ENCODE measurements at regions not wholly inside any gene's neighbourhood (a gene's known extent, or its start where the extent isn't known, plus 50 kb on each side); places are given as distances from the start of the nearest gene placed in this dataset.

DNA sequence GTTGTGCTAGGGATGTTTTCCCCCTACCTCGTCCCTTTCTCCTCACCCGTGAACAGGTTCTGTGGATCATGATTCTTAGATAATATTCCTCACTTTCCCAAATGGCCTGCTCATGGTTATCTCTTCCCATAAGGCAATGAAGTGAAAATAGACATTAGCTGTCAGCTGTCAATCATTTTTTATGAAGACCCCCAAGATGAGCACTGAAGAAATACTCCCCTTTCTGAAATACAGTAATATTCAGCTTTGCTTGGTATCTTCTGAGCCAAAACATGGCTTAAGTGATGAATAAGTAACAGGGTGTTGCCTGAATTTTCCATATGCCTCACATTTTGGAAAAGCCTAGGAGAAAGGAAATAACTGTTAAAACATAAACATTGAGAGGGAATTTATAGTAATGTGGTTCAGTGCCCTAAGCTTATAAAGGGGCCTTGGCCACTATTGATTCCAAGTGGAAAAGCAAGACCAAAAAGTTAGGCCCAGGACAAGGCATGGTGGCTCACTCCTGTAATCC, 70.7 kb upstream of the NAP1L1 start:
- Histone ChIP-seq H3K36me3 (ENCODE audit: control insufficient read depth, insufficient read depth, low read length) (no peaks in the 10 kb centered on the region), H3K27ac (ENCODE audit: low read length) (no peak overlapping the region), H3K4me3 (ENCODE audit: low read length) (no peak overlapping the region), H3K27me3 (ENCODE audit: control insufficient read depth, insufficient read depth, low read length) (no peaks in the 10 kb centered on the region), H3K9me3 (ENCODE audit: control insufficient read depth, insufficient read depth, low read length) (no peaks in the 10 kb centered on the region), H3K4me1 (ENCODE audit: control insufficient read depth, insufficient read depth, low read length) (peaks cover 5% of the 10 kb centered on the region)
- intact Hi-C loops (cut with micrococcal nuclease), result no loop called here
- no peaks in the 10 kb centered on the region for H3K27me3 Mint-ChIP-seq (ENCODE audit: low read depth in 2 of 2)
- TF ChIP-seq, protein P1, sequence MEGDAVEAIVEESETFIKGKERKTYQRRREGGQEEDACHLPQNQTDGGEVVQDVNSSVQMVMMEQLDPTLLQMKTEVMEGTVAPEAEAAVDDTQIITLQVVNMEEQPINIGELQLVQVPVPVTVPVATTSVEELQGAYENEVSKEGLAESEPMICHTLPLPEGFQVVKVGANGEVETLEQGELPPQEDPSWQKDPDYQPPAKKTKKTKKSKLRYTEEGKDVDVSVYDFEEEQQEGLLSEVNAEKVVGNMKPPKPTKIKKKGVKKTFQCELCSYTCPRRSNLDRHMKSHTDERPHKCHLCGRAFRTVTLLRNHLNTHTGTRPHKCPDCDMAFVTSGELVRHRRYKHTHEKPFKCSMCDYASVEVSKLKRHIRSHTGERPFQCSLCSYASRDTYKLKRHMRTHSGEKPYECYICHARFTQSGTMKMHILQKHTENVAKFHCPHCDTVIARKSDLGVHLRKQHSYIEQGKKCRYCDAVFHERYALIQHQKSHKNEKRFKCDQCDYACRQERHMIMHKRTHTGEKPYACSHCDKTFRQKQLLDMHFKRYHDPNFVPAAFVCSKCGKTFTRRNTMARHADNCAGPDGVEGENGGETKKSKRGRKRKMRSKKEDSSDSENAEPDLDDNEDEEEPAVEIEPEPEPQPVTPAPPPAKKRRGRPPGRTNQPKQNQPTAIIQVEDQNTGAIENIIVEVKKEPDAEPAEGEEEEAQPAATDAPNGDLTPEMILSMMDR (IDR thresholded peaks at IDR 0.05), result no peak
- ATAC-seq (no peak), DNase-seq (no peak)
- no peak overlapping the region for H3K27ac Mint-ChIP-seq
- WGBS (ENCODE audit: insufficient coverage), result no CpG with 5 or more reads among the region's 2 CpGs
- no peak overlapping the region for H3K4me3 Mint-ChIP-seq
- no peaks in the 10 kb centered on the region for H3K9me3 Mint-ChIP-seq
- peaks cover 14 to 18% of the 10 kb centered on the region in 2 donors for H3K4me1 Mint-ChIP-seq
- H3K36me3 Mint-ChIP-seq, result no peaks in the 10 kb centered on the region

DNA sequence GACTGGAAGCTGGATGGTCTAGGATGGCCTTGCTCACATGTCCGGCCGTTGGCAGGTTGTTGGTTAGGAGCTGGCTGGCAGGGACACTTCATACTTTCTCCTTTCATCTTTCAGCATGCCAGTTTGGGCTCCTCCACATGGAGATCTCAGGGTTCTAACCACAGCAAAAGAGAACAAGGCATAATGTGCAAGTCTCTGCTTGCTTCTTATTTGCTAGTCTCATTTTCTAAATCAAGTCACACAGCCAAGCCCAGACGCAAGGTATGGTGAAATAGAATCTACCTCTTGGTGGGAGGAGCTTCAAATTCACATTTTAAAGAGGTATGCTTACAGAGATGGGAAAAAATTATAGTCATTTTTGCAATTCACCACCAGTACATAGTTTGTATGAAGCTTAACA, 69.1 kb upstream of the NAP1L1 start:
- no peaks in the 10 kb centered on the region for H3K27me3 ChIP-seq (ENCODE audit: control insufficient read depth, insufficient read depth, low read length)
- H3K4me3 Mint-ChIP-seq, result no peak overlapping the region
- H3K4me1 ChIP-seq (ENCODE audit: control insufficient read depth, insufficient read depth, low read length), result peaks cover under 1% of the 10 kb centered on the region
- H3K9me3 Mint-ChIP-seq, result no peaks in the 10 kb centered on the region
- H3K27me3 Mint-ChIP-seq (ENCODE audit: low read depth in 2 of 2), result no peaks in the 10 kb centered on the region
- H3K36me3 ChIP-seq (ENCODE audit: control insufficient read depth, insufficient read depth, low read length), result no peaks in the 10 kb centered on the region
- H3K9me3 ChIP-seq (ENCODE audit: control insufficient read depth, insufficient read depth, low read length), result no peaks in the 10 kb centered on the region
- ATAC-seq (no peak), DNase-seq (no peak)
- H3K36me3 Mint-ChIP-seq, result no peaks in the 10 kb centered on the region
- H3K4me1 Mint-ChIP-seq, result peaks cover 5% of the 10 kb centered on the region in 2 donors
- H3K4me3 ChIP-seq (ENCODE audit: low read length), result no peak overlapping the region
- no peak overlapping the region for H3K27ac Mint-ChIP-seq
- intact Hi-C loops (cut with micrococcal nuclease), result no loop called here
- TF ChIP-seq, protein P1 (IDR thresholded peaks at IDR 0.05), result no peak
- H3K27ac ChIP-seq (ENCODE audit: low read length), result no peak overlapping the region
- no CpG with 5 or more reads among the region's 3 CpGs for WGBS (ENCODE audit: insufficient coverage)

DNA sequence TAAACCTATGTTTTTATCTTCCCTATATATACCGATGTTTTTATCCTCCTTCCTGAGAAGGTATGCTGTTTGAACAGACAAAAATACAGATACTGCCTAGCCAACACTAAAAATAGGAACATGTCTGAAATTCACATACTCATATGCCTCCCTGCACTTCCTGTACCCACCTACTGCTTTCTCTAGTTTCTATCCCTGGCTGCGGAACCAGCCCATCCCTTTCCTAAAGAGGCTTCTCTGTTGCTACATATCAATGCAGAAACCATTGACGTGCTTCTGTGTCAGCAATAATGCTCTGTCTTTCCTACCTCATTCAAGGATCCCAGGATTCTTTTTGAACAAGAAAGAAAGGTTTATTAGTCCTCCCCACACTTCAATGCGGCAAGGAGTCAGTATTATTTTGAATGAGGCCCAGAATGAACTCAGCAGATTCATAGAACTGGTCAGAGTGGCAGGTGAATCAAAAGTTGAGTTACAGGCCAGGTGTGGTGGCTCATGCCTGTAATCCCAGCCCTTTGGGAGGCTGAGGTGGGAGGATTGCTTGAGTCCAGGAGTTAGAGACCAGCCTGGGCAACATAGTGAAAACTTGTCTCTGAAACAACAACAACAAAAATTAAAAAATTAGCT, 67.8 kb upstream of the NAP1L1 start:
- no peaks in the 10 kb centered on the region for H3K36me3 ChIP-seq (ENCODE audit: control insufficient read depth, insufficient read depth, low read length)
- TF ChIP-seq, protein P1 (IDR thresholded peaks at IDR 0.05), result no peak
- 20% methylated on average over 4 of the region's 4 CpGs for WGBS (ENCODE audit: insufficient coverage)
- H3K27me3 Mint-ChIP-seq (ENCODE audit: low read depth in 2 of 2), result no peaks in the 10 kb centered on the region
- DNase-seq, result no peak
- no peak for ATAC-seq
- no peak overlapping the region for H3K4me3 Mint-ChIP-seq
- H3K27ac Mint-ChIP-seq, result no peak overlapping the region
- no peaks in the 10 kb centered on the region for H3K4me1 Mint-ChIP-seq
- H3K4me3 ChIP-seq (ENCODE audit: low read length), result no peak overlapping the region
- no peak overlapping the region for H3K27ac ChIP-seq (ENCODE audit: low read length)
- no peaks in the 10 kb centered on the region for H3K4me1 ChIP-seq (ENCODE audit: control insufficient read depth, insufficient read depth, low read length)
- no peaks in the 10 kb centered on the region for H3K9me3 ChIP-seq (ENCODE audit: control insufficient read depth, insufficient read depth, low read length)
- no peaks in the 10 kb centered on the region for H3K9me3 Mint-ChIP-seq
- intact Hi-C loops (cut with micrococcal nuclease), result no loop called here
- no peaks in the 10 kb centered on the region for H3K27me3 ChIP-seq (ENCODE audit: control insufficient read depth, insufficient read depth, low read length)
- H3K36me3 Mint-ChIP-seq, result no peaks in the 10 kb centered on the region

DNA sequence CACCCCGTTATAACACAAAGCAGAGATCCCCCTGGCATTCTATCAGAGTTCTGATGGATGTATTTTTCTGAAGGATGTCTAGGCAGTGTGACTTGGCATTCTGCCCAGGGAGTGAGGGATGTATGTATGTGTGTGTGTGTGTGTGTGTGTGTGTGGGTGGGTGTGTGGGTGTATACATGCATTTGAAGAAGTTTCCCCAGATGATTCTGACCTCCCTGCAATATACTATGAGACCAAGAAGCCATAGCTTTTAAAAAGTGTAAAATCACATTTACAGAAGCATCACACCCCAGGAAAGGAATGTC, 59.7 kb upstream of the NAP1L1 start:
- Histone ChIP-seq H3K4me3 (ENCODE audit: low read length) (no peak overlapping the region), H3K27ac (ENCODE audit: low read length) (no peak overlapping the region), H3K9me3 (ENCODE audit: control insufficient read depth, insufficient read depth, low read length) (no peaks in the 10 kb centered on the region), H3K36me3 (ENCODE audit: control insufficient read depth, insufficient read depth, low read length) (no peaks in the 10 kb centered on the region), H3K4me1 (ENCODE audit: control insufficient read depth, insufficient read depth, low read length) (peaks cover 12% of the 10 kb centered on the region), H3K27me3 (ENCODE audit: control insufficient read depth, insufficient read depth, low read length) (no peaks in the 10 kb centered on the region)
- H3K36me3 Mint-ChIP-seq, result no peaks in the 10 kb centered on the region
- H3K9me3 Mint-ChIP-seq, result no peaks in the 10 kb centered on the region
- H3K4me3 Mint-ChIP-seq, result no peak overlapping the region
- intact Hi-C loops (cut with micrococcal nuclease), result no loop called here
- no peaks in the 10 kb centered on the region for H3K27me3 Mint-ChIP-seq (ENCODE audit: low read depth in 2 of 2)
- no CpG with 5 or more reads among the region's 1 CpG for WGBS (ENCODE audit: insufficient coverage)
- peak in 2 of 3 donors; percentile 20 to 31 for ATAC-seq
- peak overlapping the region; percentile 27 to 43 for H3K27ac Mint-ChIP-seq
- peaks cover 15 to 17% of the 10 kb centered on the region in 2 donors for H3K4me1 Mint-ChIP-seq
- DNase-seq, result peak in 1 of 2 donors; percentile 63
- TF ChIP-seq, protein P1 (IDR thresholded peaks at IDR 0.05), result no peak

Data from natural killer cell (primary cell).